ENCODE measurements at regions not wholly inside any gene's neighbourhood (a gene's known extent, or its start where the extent isn't known, plus 50 kb on each side); places are given as distances from the start of the nearest gene placed in this dataset.
"Not testable (repeated sequence)": the region's sequence is repeated elsewhere in the genome, so short reads cannot be mapped to it uniquely, and the experiment has no call there.

DNA sequence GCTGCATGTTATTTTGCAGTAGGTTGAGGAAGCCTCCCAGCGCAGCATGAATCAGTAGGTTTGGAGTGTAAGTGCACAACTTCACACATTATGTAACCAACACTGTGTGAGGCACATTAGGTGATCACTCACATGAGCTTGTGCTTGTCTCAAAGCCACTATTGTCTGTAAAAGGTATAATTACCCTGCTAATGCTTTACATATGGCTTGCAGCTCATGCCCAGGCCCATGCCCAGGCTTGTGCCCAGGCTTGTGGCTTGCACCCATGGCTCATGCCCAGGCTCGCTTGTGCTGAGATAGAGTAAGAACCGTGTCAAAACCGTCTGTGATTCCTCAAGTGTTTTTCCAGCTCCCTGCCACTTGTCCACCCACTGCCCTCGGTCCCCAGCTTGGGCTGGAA lies 596.3 kb downstream of the LTN1 start:
- no peak overlapping the region for H3K27ac ChIP-seq (ENCODE audit: low read depth, low read length)

GRCh38 chr21:28393279-28393678 lies 599.4 kb downstream of the LTN1 start:
- no peaks in the 10 kb centered on the region for H3K27me3 ChIP-seq (ENCODE audit: insufficient read depth, low read length)
- no peak overlapping the region for H3K9ac ChIP-seq (ENCODE audit: low read depth, low read length)
- peaks cover 18% of the 10 kb centered on the region for H3K9me3 ChIP-seq (ENCODE audit: insufficient read depth, low read depth, low read length)
- H3K36me3 ChIP-seq (ENCODE audit: insufficient read depth, low read length): no peaks in the 10 kb centered on the region
- WGBS: 98% methylated on average over 7 of the region's 7 CpGs
- H3K27ac ChIP-seq (ENCODE audit: low read depth, low read length): no peak overlapping the region
- no peaks in the 10 kb centered on the region for H3K4me1 ChIP-seq (ENCODE audit: insufficient read depth, low read length)
- no peak overlapping the region for H3K4me3 ChIP-seq (ENCODE audit: low read length)

More for the DNA sequence above, 596.3 kb downstream of the LTN1 start:
- H3K4me1 ChIP-seq (ENCODE audit: insufficient read depth, low read length): no peaks in the 10 kb centered on the region
- no peaks in the 10 kb centered on the region for H3K36me3 ChIP-seq (ENCODE audit: insufficient read depth, low read length)
- no peak overlapping the region for H3K9ac ChIP-seq (ENCODE audit: low read depth, low read length)
- H3K27me3 ChIP-seq (ENCODE audit: insufficient read depth, low read length): no peaks in the 10 kb centered on the region
- 82% methylated on average over 5 of the region's 5 CpGs for WGBS
- H3K9me3 ChIP-seq (ENCODE audit: insufficient read depth, low read depth, low read length): peaks cover 26% of the 10 kb centered on the region
- H3K4me3 ChIP-seq (ENCODE audit: low read length): no peak overlapping the region

- Histone ChIP-seq H3K9me3 (ENCODE audit: insufficient read depth, low read depth, low read length) (peaks cover 17% of the 10 kb centered on the region), H3K27ac (ENCODE audit: low read depth, low read length) (no peak overlapping the region), H3K27me3 (ENCODE audit: insufficient read depth, low read length) (no peaks in the 10 kb centered on the region), H3K9ac (ENCODE audit: low read depth, low read length) (no peak overlapping the region), H3K4me3 (ENCODE audit: low read length) (no peak overlapping the region), H3K36me3 (ENCODE audit: insufficient read depth, low read length) (no peaks in the 10 kb centered on the region), H3K4me1 (ENCODE audit: insufficient read depth, low read length) (no peaks in the 10 kb centered on the region)
- 93% methylated on average over 3 of the region's 3 CpGs for WGBS
Observed at GRCh38 chr21:28391938-28392849, 600.5 kb downstream of the LTN1 start.

DNA sequence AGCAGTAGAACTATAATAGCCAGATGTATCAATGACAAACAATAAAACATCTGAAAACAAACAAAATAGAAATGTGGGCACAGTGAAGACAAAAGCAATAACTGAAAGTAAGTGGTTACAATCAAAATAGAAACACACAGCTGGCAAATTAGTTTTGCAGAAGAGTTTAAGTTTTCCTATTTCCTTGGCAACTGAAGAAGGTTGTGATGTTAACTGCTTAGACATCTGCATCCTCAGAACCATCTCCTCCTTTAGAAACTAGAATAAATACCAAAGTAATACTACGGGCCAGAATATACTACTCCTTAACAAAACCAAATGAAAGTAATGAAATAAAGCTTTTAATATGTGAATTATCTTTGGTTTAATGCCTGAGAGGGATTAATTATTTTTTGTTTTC lies 605.5 kb downstream of the LTN1 start:
- Histone ChIP-seq H3K9ac (ENCODE audit: low read depth, low read length) (no peak overlapping the region), H3K27me3 (ENCODE audit: insufficient read depth, low read length) (no peaks in the 10 kb centered on the region), H3K9me3 (ENCODE audit: insufficient read depth, low read depth, low read length) (no peaks in the 10 kb centered on the region), H3K4me1 (ENCODE audit: insufficient read depth, low read length) (no peaks in the 10 kb centered on the region), H3K4me3 (ENCODE audit: low read length) (no peak overlapping the region), H3K27ac (ENCODE audit: low read depth, low read length) (no peak overlapping the region), H3K36me3 (ENCODE audit: insufficient read depth, low read length) (no peaks in the 10 kb centered on the region)
- WGBS: no CpG with 5 or more reads among the region's 1 CpG

- WGBS: no CpG with 5 or more reads among the region's 1 CpG
- no peak overlapping the region for H3K4me3 ChIP-seq (ENCODE audit: low read length)
- no peaks in the 10 kb centered on the region for H3K9me3 ChIP-seq (ENCODE audit: insufficient read depth, low read depth, low read length)
Observed at GRCh38 chr21:28385845-28386244, 606.8 kb downstream of the LTN1 start.

DNA sequence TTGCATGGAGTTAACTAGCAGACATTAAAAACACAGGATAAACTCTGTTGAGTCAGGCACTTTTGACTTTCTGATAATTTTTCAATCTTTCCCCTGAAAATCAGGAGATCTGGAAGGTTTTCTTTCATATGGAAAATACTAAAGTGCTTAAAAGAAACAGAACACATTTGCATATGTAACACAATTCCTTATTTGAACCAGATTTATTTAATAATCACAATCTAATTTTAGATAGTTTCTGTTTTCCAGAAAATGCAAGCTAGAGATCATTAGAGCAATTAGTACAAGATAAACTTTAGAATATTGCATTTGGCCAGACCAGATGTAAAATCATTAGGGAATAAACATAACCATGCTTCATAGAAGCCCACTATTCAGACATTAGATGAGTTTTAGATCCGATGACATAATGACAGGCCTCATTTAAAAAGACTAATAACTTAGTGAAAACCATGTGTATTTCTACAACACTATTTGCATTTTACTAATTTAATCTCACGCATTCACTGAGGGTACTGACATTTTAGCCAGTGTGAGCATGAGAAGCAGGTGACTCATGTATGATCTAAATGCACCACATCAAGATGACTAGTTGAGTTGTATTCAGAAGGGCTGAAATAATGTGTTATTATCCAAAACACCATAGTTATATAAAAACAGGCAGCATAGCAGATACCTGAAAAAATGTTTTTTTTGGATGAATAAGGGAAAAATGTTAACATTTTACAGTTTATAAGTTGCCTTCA lies 611.5 kb downstream of the LTN1 start:
- not testable (repeated sequence) for H3K27me3 ChIP-seq (ENCODE audit: insufficient read depth, low read length); H3K4me1 ChIP-seq (ENCODE audit: insufficient read depth, low read length); H3K9ac ChIP-seq (ENCODE audit: low read depth, low read length); H3K27ac ChIP-seq (ENCODE audit: low read depth, low read length); H3K36me3 ChIP-seq (ENCODE audit: insufficient read depth, low read length); H3K4me3 ChIP-seq (ENCODE audit: low read length); H3K9me3 ChIP-seq (ENCODE audit: insufficient read depth, low read depth, low read length)
- WGBS: 93% methylated on average over 1 of the region's 2 CpGs

More at GRCh38 chr21:28385845-28386244, 606.8 kb downstream of the LTN1 start:
- Histone ChIP-seq H3K27ac (ENCODE audit: low read depth, low read length) (no peak overlapping the region), H3K9ac (ENCODE audit: low read depth, low read length) (no peak overlapping the region), H3K4me1 (ENCODE audit: insufficient read depth, low read length) (peaks cover under 1% of the 10 kb centered on the region; the same call in 1 of the 2 replicates), H3K27me3 (ENCODE audit: insufficient read depth, low read length) (no peaks in the 10 kb centered on the region), H3K36me3 (ENCODE audit: insufficient read depth, low read length) (no peaks in the 10 kb centered on the region)

DNA sequence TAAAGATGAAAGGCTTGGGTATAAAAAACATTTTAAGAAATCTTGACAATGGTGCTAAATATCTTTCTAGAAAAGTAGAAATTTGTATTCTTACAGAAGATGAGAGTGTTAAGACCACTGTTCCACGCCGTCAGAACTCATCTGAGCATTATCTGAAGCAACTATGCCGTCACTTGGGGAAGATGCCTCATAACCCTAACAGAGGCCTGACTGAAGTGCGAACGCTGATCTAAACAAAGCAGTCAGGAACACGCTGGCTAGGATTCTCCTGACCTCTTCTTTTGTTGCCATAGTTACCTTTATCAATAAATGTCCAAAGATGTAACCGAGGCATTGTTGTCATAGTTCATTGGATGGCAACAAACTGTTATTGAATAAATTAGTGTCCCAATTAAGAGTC lies 612.4 kb downstream of the LTN1 start:
- Histone ChIP-seq H3K27me3 (ENCODE audit: insufficient read depth, low read length) (no peaks in the 10 kb centered on the region), H3K27ac (ENCODE audit: low read depth, low read length) (no peak overlapping the region), H3K36me3 (ENCODE audit: insufficient read depth, low read length) (no peaks in the 10 kb centered on the region), H3K9ac (ENCODE audit: low read depth, low read length) (no peak overlapping the region), H3K4me3 (ENCODE audit: low read length) (no peak overlapping the region), H3K4me1 (ENCODE audit: insufficient read depth, low read length) (peaks cover 6% of the 10 kb centered on the region; the same call in 1 of the 2 replicates), H3K9me3 (ENCODE audit: insufficient read depth, low read depth, low read length) (no peaks in the 10 kb centered on the region)
- 90% methylated on average over 6 of the region's 7 CpGs for WGBS

GRCh38 chr21:28378026-28378425 lies 614.7 kb downstream of the LTN1 start:
- Histone ChIP-seq H3K4me3 (ENCODE audit: low read length) (no peak overlapping the region), H3K27ac (ENCODE audit: low read depth, low read length) (no peak overlapping the region), H3K4me1 (ENCODE audit: insufficient read depth, low read length) (peaks cover 6% of the 10 kb centered on the region; the same call in 1 of the 2 replicates), H3K36me3 (ENCODE audit: insufficient read depth, low read length) (no peaks in the 10 kb centered on the region), H3K9ac (ENCODE audit: low read depth, low read length) (no peak overlapping the region), H3K9me3 (ENCODE audit: insufficient read depth, low read depth, low read length) (no peaks in the 10 kb centered on the region), H3K27me3 (ENCODE audit: insufficient read depth, low read length) (no peaks in the 10 kb centered on the region)
- WGBS: 100% methylated on average over 2 of the region's 2 CpGs

GRCh38 chr21:28375708-28376385 lies 616.8 kb downstream of the LTN1 start:
- no peaks in the 10 kb centered on the region for H3K36me3 ChIP-seq (ENCODE audit: insufficient read depth, low read length)
- H3K4me3 ChIP-seq (ENCODE audit: low read length): no peak overlapping the region

GRCh38 chr21:28374881-28375280 lies 617.8 kb downstream of the LTN1 start:
- Histone ChIP-seq H3K4me1 (ENCODE audit: insufficient read depth, low read length) (no peaks in the 10 kb centered on the region), H3K36me3 (ENCODE audit: insufficient read depth, low read length) (no peaks in the 10 kb centered on the region), H3K27ac (ENCODE audit: low read depth, low read length) (no peak overlapping the region), H3K27me3 (ENCODE audit: insufficient read depth, low read length) (no peaks in the 10 kb centered on the region), H3K9me3 (ENCODE audit: insufficient read depth, low read depth, low read length) (peaks cover 12% of the 10 kb centered on the region), H3K9ac (ENCODE audit: low read depth, low read length) (no peak overlapping the region), H3K4me3 (ENCODE audit: low read length) (no peak overlapping the region)
- WGBS: 95% methylated on average over 1 of the region's 1 CpG

More at GRCh38 chr21:28375708-28376385, 616.8 kb downstream of the LTN1 start:
- H3K9ac ChIP-seq (ENCODE audit: low read depth, low read length): no peak overlapping the region
- H3K9me3 ChIP-seq (ENCODE audit: insufficient read depth, low read depth, low read length): peaks cover 12% of the 10 kb centered on the region
- H3K27ac ChIP-seq (ENCODE audit: low read depth, low read length): no peak overlapping the region
- no peaks in the 10 kb centered on the region for H3K27me3 ChIP-seq (ENCODE audit: insufficient read depth, low read length)
- 89% methylated on average over 2 of the region's 2 CpGs for WGBS
- peaks cover 6% of the 10 kb centered on the region; the same call in 1 of the 2 replicates for H3K4me1 ChIP-seq (ENCODE audit: insufficient read depth, low read length)

GRCh38 chr21:28371713-28372112 lies 621.0 kb downstream of the LTN1 start:
- 97% methylated on average over 4 of the region's 4 CpGs for WGBS

More at GRCh38 chr21:28371713-28372112, 621.0 kb downstream of the LTN1 start:
- Histone ChIP-seq H3K9me3 (ENCODE audit: insufficient read depth, low read depth, low read length) (peaks cover 12% of the 10 kb centered on the region), H3K27ac (ENCODE audit: low read depth, low read length) (no peak overlapping the region), H3K27me3 (ENCODE audit: insufficient read depth, low read length) (no peaks in the 10 kb centered on the region), H3K36me3 (ENCODE audit: insufficient read depth, low read length) (no peaks in the 10 kb centered on the region), H3K4me1 (ENCODE audit: insufficient read depth, low read length) (no peaks in the 10 kb centered on the region), H3K4me3 (ENCODE audit: low read length) (no peak overlapping the region), H3K9ac (ENCODE audit: low read depth, low read length) (no peak overlapping the region)
